ENCODE measurements at regions not wholly inside any gene's neighbourhood (a gene's known extent, or its start where the extent isn't known, plus 50 kb on each side); places are given as distances from the start of the nearest gene placed in this dataset.

DNA sequence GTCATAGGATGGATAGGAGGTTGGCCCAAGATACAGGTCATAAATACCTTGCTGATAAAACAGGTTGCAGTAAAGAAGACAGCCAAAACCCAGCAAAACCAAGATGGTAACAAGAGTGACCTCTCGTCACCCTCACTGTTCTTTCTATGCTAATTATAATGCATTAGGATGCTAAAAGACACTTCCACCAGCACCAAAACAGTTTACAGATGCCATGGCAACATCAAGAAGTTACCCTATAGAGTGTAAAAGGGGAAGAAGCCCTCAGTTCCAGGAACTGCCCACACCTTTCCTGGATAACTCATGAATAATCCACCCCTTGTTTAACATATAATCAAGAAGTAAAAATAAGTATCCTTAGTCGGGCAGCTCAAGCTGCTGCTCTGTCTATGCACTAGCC lies 671.9 kb downstream of the PTPRC start:
- H3K27ac ChIP-seq = no peak overlapping the region
- TF ChIP-seq, protein P1, sequence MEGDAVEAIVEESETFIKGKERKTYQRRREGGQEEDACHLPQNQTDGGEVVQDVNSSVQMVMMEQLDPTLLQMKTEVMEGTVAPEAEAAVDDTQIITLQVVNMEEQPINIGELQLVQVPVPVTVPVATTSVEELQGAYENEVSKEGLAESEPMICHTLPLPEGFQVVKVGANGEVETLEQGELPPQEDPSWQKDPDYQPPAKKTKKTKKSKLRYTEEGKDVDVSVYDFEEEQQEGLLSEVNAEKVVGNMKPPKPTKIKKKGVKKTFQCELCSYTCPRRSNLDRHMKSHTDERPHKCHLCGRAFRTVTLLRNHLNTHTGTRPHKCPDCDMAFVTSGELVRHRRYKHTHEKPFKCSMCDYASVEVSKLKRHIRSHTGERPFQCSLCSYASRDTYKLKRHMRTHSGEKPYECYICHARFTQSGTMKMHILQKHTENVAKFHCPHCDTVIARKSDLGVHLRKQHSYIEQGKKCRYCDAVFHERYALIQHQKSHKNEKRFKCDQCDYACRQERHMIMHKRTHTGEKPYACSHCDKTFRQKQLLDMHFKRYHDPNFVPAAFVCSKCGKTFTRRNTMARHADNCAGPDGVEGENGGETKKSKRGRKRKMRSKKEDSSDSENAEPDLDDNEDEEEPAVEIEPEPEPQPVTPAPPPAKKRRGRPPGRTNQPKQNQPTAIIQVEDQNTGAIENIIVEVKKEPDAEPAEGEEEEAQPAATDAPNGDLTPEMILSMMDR (conservative IDR thresholded peaks at IDR 0.05) = no peak

DNA sequence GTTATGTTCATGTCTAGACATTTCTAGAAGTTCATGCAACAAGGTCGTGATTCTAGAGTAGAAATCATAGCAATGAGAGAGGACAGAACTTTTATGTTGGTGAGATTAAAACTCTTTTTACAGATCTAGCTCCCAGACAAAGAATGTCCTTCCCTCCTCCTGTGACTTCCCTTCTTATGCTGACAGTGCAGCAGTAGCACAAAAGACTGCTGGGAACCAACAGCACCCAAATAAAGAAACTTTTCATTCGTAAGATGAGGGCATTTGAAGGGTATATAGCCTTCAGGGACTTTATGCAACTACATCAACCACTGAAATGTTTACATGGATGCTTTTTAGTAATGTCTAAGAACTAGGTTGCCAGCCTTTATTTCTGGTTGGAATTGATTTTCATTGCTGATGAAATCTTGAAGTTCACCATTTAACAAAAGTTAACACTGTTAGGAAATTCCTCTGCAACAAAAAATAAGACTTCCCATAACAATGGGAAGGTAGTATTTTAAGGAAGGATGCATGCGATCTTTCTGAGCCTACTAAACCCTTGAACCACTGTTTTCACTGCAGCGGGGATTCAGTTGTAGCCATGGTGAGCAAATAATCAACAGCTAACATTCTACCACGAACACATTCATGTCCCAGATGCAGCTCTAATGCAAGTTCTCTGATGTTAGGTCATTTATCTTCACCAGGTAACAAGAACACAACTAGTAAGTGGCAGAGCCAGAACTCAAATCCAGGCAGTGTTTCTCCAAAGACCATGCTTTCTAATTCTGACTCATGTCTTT lies 672.8 kb downstream of the PTPRC start:
- TF ChIP-seq, protein P1 (conservative IDR thresholded peaks at IDR 0.05) = no peak
- H3K27ac ChIP-seq = no peak overlapping the region

DNA sequence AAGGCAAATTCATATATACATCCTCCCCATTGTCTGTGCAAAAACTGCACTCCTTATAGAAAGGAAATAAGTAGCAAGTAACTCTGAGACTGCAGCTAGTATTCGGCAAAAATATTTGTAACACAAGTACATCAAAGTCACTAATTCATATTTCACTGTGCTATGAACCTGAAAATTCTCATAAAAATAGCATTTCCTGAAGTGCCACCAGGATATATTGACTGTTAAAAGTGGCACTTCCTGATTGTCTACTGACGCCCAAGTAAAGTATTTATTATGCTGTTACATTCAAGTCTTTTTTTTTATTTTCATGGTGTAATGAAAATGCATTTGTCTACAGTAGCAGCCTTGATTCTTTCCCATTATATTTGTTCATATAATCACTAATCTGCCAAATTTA lies 673.8 kb downstream of the PTPRC start:
- TF ChIP-seq, protein P1 (conservative IDR thresholded peaks at IDR 0.05) = no peak
- H3K27ac ChIP-seq = no peak overlapping the region

DNA sequence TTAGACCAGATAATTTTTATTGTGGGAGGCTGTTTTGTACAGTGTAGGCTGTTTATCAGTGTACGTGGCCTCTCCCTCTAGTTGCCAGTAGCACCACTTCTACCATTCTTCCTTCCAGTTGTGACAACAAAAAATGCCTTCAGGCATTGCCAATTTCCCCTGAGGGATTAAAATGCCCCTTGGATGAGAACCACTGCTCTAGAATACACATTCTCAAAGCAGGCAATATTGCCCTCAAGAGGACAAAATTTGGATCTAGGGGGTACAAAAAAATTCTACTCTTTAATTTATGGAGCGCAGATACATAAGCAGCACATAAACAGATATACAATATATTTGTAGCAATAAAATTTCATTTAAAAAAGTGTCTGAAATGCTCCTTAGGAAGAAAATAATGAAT lies 674.6 kb downstream of the PTPRC start:
- TF ChIP-seq, protein P1 (conservative IDR thresholded peaks at IDR 0.05) = no peak
- no peak overlapping the region for H3K27ac ChIP-seq

DNA sequence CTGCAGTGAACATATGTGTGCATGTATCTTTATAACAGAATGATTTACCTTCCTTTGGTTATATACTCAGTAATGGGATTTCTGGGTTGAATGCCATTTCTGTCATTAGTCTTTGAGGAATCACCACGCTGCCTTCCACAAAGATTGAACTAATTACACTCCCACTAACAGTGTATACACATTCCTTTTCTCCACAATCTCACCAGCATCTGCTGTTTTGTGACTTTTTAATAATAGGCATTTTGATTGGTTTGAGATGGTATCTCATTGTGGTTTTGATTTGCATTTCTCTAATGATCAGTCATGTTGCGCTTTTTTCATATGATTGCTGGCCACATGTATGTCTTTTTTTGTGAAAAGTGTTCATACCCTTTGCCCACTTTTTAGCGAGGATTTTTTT lies 680.5 kb downstream of the PTPRC start:
- TF ChIP-seq, protein P1 (conservative IDR thresholded peaks at IDR 0.05) = no peak
- no peak overlapping the region for H3K27ac ChIP-seq

DNA sequence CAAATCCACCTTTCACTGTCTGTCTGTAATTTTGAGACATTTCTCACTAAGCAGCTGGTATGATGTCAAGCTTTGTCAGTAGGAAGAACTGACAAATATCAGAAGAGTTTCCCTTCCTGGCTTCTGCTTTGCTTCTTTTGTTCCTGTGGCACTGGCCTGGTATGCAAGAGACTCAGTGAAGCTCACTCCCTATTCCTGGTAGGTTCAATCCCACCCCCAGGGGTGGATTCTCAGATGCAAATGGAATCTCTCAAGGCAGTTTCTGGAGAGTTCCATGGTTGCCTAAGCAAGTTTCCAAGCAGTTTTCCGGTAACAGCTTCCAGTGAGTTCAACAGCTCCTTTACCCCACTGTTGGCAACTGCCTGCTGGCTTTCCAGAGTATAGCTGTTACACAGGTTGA lies 683.4 kb downstream of the PTPRC start:
- no peak overlapping the region for H3K27ac ChIP-seq
- TF ChIP-seq, protein P1 (conservative IDR thresholded peaks at IDR 0.05) = no peak

DNA sequence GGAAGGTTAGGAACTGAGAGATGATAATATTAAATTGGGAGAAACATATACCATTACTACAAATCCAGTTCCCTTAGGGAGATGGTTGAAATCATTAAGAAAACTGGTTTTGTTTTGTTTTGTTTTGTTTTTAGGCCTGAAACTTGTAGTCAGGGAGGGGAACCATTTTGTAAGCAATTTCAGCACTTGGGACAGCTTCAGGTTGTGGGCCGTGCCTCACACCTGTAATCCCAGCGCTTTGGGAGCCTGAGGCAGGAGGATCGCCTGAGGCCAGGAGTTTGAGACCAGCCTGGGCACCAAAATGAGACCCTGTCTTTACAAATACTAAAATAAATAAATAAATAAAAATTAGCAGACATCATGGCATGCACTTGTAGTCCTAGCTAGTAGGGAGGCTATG lies 694.3 kb upstream of the NR5A2 start:
- no peak overlapping the region for H3K27ac ChIP-seq
- TF ChIP-seq, protein P1 (conservative IDR thresholded peaks at IDR 0.05) = no peak

All from VCaP (cell line).